K562 (cell line): ENCODE measurements at regions not wholly inside any gene's neighbourhood (a gene's known extent, or its start where the extent isn't known, plus 50 kb on each side); places are given as distances from the start of the nearest gene placed in this dataset.
A peak's percentile ranks its signal among the peaks of the same experiment; 100 is the strongest.

Experiments used
- ATAC-seq: fragments of 200-7000 bp; cut with Tn5 transposase; 3 replicates; pipeline ENCODE4 v1.9.1; 2020; ENCODE audit warnings: moderate library complexity
- BruUV-seq: library from RNA; stranded (reverse); fragments of 400-500 nt; replicated peaks from 2 replicates; lab custom pipeline; 2021; lab: Mats Ljungman, UMichigan
- CTCF ChIA-PET: fragments of 300-600 bp; formaldehyde crosslinking; extraction: SDS; loops from one replicate; lab custom pipeline; 2021; ENCODE audit warnings: low intra/inter-chr PET ratio; lab: Yijun Ruan, JAX
- POLR2A ChIA-PET: fragments of 300-600, 350-650 bp; sonication (Branson Sonifier 250); formaldehyde crosslinking; extraction: SDS; loops from one replicate; lab custom pipeline; 2021; ENCODE audit warnings: antibody characterized with exemption, inconsistent platforms; lab: Yijun Ruan, JAX
- DNase-seq, 4 experiments: peaks; one replicate each; pipeline versions ENCODE4 v3.0.0 to v3.0.0-alpha.2; 2011 to 2018; ENCODE audit warnings: low spot score in 3 of 4, mixed read lengths in 3 of 4; ENCODE audit errors: extremely low read depth in 1 of 4
- FAIRE-seq: peaks from 2 replicates; lab custom pipeline; 2011; peaks lifted over from hg19 to GRCh38; lab: Jason Lieb, UNC
- H2AFZ ChIP-seq: 2 replicates; pipeline ENCODE4 v1.6.0; 2011; ENCODE audit warnings: low read depth, low read length, control low read depth, inconsistent platforms
- H3K27ac ChIP-seq: fragments of 200-600 bp; 3 replicates; pipeline ENCODE4 v1.8.0; 2011; ENCODE audit warnings: low read depth, mild to moderate bottlenecking, control low read depth, inconsistent platforms, low read length, moderate library complexity, mixed read lengths; ENCODE audit errors: extremely low read depth
- H3K27me3 ChIP-seq, 2 experiments: fragments of 300-600 bp in 1 of 2; 2 replicates in 1 of 2; 3 replicates in 1 of 2; pipeline versions ENCODE4 v1.6.0 to v1.8.0; 2011; ENCODE audit warnings: inconsistent platforms in 2 of 2, low read length in 2 of 2, mild to moderate bottlenecking in 1 of 2, mixed read lengths in 1 of 2, moderate library complexity in 1 of 2; ENCODE audit not compliant: control insufficient read depth in 2 of 2, insufficient read depth in 2 of 2
- H3K36me3 ChIP-seq: fragments of 300-600 bp; 3 replicates; pipeline ENCODE4 v1.8.0; 2011; ENCODE audit warnings: mild to moderate bottlenecking, low read length, inconsistent platforms; ENCODE audit not compliant: control insufficient read depth, insufficient read depth
- H3K4me1 ChIP-seq, 2 experiments: fragments of 200-600 bp in 1 of 2; replicated peaks in 1 of 2; 2 replicates in 1 of 2; 3 replicates in 1 of 2; pipeline versions ENCODE4 v1.5.1 to v1.8.0; 2011; ENCODE audit warnings: inconsistent platforms in 2 of 2, low read length in 2 of 2, mild to moderate bottlenecking in 1 of 2, mixed read lengths in 1 of 2, moderate library complexity in 1 of 2; ENCODE audit not compliant: control insufficient read depth in 2 of 2, insufficient read depth in 2 of 2
- H3K4me2 ChIP-seq: 2 replicates; pipeline ENCODE4 v1.6.1; 2011; ENCODE audit warnings: low read length, control low read depth, inconsistent platforms, mixed read lengths; ENCODE audit not compliant: insufficient read depth
- H3K4me3 ChIP-seq: fragments of 200-600 bp; sonication (generic), shearing (Covaris generic); 2 replicates; pipeline ENCODE4 v1.5.1; 2016; ENCODE audit warnings: control low read depth, inconsistent platforms
- H3K79me2 ChIP-seq: fragments of 200-600 bp; 3 replicates; pipeline ENCODE4 v1.8.0; 2011; ENCODE audit warnings: low read length, inconsistent platforms; ENCODE audit not compliant: control insufficient read depth, insufficient read depth
- H3K9ac ChIP-seq, 2 experiments: 2 replicates each; pipeline versions ENCODE4 v1.6.0 to v1.6.1; 2011; ENCODE audit warnings: low read depth in 2 of 2, low read length in 2 of 2, control low read depth in 1 of 2, inconsistent platforms in 1 of 2, mild to moderate bottlenecking in 1 of 2, mixed read lengths in 1 of 2; ENCODE audit not compliant: insufficient read depth in 1 of 2
- H3K9me1 ChIP-seq: one replicate; pipeline ENCODE4 v1.6.0; 2011; ENCODE audit warnings: inconsistent platforms, mild to moderate bottlenecking, low read length, moderate library complexity; ENCODE audit not compliant: control insufficient read depth, insufficient read depth
- H3K9me3 ChIP-seq: replicated peaks from 2 replicates; pipeline ENCODE4 v1.5.1; 2011; ENCODE audit warnings: low read depth, low read length, inconsistent platforms; ENCODE audit not compliant: control insufficient read depth, insufficient read depth
- H4K20me1 ChIP-seq: replicated peaks from 2 replicates; pipeline ENCODE4 v1.6.1; 2011; ENCODE audit warnings: low read length, inconsistent platforms, mixed read lengths; ENCODE audit not compliant: control insufficient read depth, insufficient read depth
- BMI1 ChIP-seq: fragments of 150-350 bp; IDR thresholded peaks from 2 replicates; pipeline ENCODE4 v1.6.1; 2014; ENCODE audit warnings: low read length
- ETV6 ChIP-seq, 3 experiments: fragments of 150-350 bp in 1 of 3; sonication (generic) in 1 of 3; formaldehyde crosslinking in 1 of 3; IDR thresholded peaks; 2 replicates each; pipeline versions ENCODE4 v1.6.1 to v1.8.0; 2014 to 2022; ENCODE audit warnings: borderline replicate concordance in 2 of 3, low read depth in 2 of 3, antibody characterized with exemption in 1 of 3, low read length in 1 of 3, mild to moderate bottlenecking in 1 of 3, missing genetic modification reagents in 1 of 3
- MEIS2 ChIP-seq: fragments of 450-650 bp; IDR thresholded peaks from 2 replicates; pipeline ENCODE4 v1.6.1; 2014; ENCODE audit warnings: mild to moderate bottlenecking; ENCODE audit not compliant: partially characterized antibody
- MXI1 ChIP-seq: IDR thresholded peaks from 2 replicates; pipeline ENCODE4 v1.6.1; 2011; ENCODE audit warnings: low read depth, mild to moderate bottlenecking, improper control_type of control experiment, low read length
- PBX2 ChIP-seq, 2 experiments: IDR thresholded peaks in 1 of 2; conservative IDR thresholded peaks in 1 of 2; 2 replicates each; pipeline ENCODE4 v1.6.1; 2016; ENCODE audit warnings: low read depth in 2 of 2, mild to moderate bottlenecking in 1 of 2, missing compliant biosample characterization in 1 of 2, missing genetic modification characterization in 1 of 2, moderate library complexity in 1 of 2
- SIX5 ChIP-seq, 2 experiments: IDR thresholded peaks; 2 replicates each; pipeline ENCODE4 v1.6.1; 2011; ENCODE audit warnings: low read length in 2 of 2, borderline replicate concordance in 1 of 2, low read depth in 1 of 2, mild to moderate bottlenecking in 1 of 2, moderate library complexity in 1 of 2; ENCODE audit not compliant: insufficient read depth in 1 of 2
- in situ Hi-C: fragments of 300-500 bp; cut with MboI; formaldehyde crosslinking; loops from 4 replicates; pipeline ENCODE4 v1.15.0; 2018; ENCODE audit warnings: inconsistent platforms, mixed read lengths
- intact Hi-C: fragments of 100-400 bp; cut with micrococcal nuclease; formaldehyde crosslinking; loops from 2 replicates; pipeline ENCODE4 v1.14.2; 2022
- TF ChIP-seq, protein P1 (sequence below): fragments of 450-650 bp; IDR thresholded peaks from 2 replicates; pipeline ENCODE4 v1.6.1; 2016

DNA sequence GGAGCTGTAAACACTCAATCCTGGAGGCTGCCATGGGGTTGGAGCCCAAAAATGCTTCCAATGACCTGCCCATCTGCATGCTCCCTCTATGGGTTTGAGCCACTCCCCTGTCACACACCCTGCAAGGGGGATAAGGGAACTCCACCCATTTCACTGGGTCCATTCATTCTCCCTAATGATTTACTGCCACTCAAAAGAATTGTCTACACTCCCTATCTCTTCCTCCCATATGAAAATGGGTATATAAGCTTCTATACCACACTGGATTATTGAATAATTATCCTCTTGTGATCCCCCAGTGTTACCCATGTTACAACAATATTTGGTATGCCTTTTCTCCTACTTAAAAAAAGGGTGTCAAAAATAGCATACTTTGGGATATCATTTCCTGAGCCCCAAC lies 260.8 kb upstream of the CCDC196 start:
- H3K36me3 ChIP-seq = no peaks in the 10 kb centered on the region
- in situ Hi-C loops = no loop called here
- H4K20me1 ChIP-seq = no peaks in the 10 kb centered on the region
- no peak overlapping the region for H3K4me2 ChIP-seq
- no peak overlapping the region for H2AFZ ChIP-seq
- intact Hi-C loops = no loop called here
- ATAC-seq (peak; percentile 29; the same call in 1 of the 3 replicates), FAIRE-seq (no peak), DNase-seq (peak in 2 of 4 experiments; percentile 3 to 6)
- no peak overlapping the region for H3K9ac ChIP-seq
- no peak overlapping the region for H3K4me3 ChIP-seq
- CTCF ChIA-PET = no interaction called here
- POLR2A ChIA-PET = no interaction called here
- no peaks in the 10 kb centered on the region for H3K9me1 ChIP-seq
- TF ChIP-seq PBX2 (CRISPR knock-in tag; IDR thresholded peaks at IDR 0.05; ENCODE audit: low read depth) = no peak
- peak; percentile 48 for TF ChIP-seq PBX2 (tag; conservative IDR thresholded peaks at IDR 0.05; ENCODE audit: low read depth)
- no peak for TF ChIP-seq ETV6 (IDR thresholded peaks at IDR 0.05; ENCODE audit: borderline replicate concordance in 1 of 2, low read depth in 2 of 2, low read length in 1 of 2)
- TF ChIP-seq ETV6 (CRISPR knock-in tag; IDR thresholded peaks at IDR 0.05; ENCODE audit: borderline replicate concordance) = no peak
- TF ChIP-seq MEIS2 = peak; percentile 67
- TF ChIP-seq, protein P1, sequence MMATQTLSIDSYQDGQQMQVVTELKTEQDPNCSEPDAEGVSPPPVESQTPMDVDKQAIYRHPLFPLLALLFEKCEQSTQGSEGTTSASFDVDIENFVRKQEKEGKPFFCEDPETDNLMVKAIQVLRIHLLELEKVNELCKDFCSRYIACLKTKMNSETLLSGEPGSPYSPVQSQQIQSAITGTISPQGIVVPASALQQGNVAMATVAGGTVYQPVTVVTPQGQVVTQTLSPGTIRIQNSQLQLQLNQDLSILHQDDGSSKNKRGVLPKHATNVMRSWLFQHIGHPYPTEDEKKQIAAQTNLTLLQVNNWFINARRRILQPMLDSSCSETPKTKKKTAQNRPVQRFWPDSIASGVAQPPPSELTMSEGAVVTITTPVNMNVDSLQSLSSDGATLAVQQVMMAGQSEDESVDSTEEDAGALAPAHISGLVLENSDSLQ = peak; percentile 56; the same call in 1 of the 2 replicates
- no peak for TF ChIP-seq MXI1
- no peak for TF ChIP-seq BMI1
- no peak for TF ChIP-seq SIX5 (IDR thresholded peaks at IDR 0.05; ENCODE audit: borderline replicate concordance in 1 of 2, insufficient read depth in 1 of 2, low read depth in 1 of 2, low read length in 2 of 2)
- BruUV-seq = no TSS peak
- H3K4me1 ChIP-seq = no peaks in the 10 kb centered on the region
- no peaks in the 10 kb centered on the region for H3K9me3 ChIP-seq
- H3K27me3 ChIP-seq = no peaks in the 10 kb centered on the region
- H3K79me2 ChIP-seq = no peaks in the 10 kb centered on the region
- H3K27ac ChIP-seq = no peak overlapping the region
